ENCODE measurements at regions not wholly inside any gene's neighbourhood (a gene's known extent, or its start where the extent isn't known, plus 50 kb on each side); places are given as distances from the start of the nearest gene placed in this dataset.
"Not testable (repeated sequence)": the region's sequence is repeated elsewhere in the genome, so short reads cannot be mapped to it uniquely, and the experiment has no call there.

GRCh38 chr5:92017776-92018175 is 634.7 kb upstream of the ARRDC3 start:
- peak; percentile 94 for DNase-seq (ENCODE audit: low read depth)
- no peak for TF ChIP-seq CTCF (IDR thresholded peaks at IDR 0.05; ENCODE audit: control insufficient read depth, insufficient read depth, low read depth, low read length, missing control alignments)
- H3K4me3 ChIP-seq (ENCODE audit: control insufficient read depth, low read depth, low read length): no peak overlapping the region

GRCh38 chr5:92011845-92012244 is 628.7 kb upstream of the ARRDC3 start:
- DNase-seq (ENCODE audit: low read depth); H3K4me3 ChIP-seq (ENCODE audit: control insufficient read depth, low read depth, low read length): not testable (repeated sequence)

- no peak overlapping the region for H3K4me3 ChIP-seq (ENCODE audit: control insufficient read depth, low read depth, low read length)
- no peak for TF ChIP-seq CTCF (IDR thresholded peaks at IDR 0.05; ENCODE audit: control insufficient read depth, insufficient read depth, low read depth, low read length, missing control alignments)
- DNase-seq (ENCODE audit: low read depth): no peak
These were observed 620.7 kb upstream of the ARRDC3 start for GRCh38 chr5:92003806-92004205.

GRCh38 chr5:92002721-92003274 is 619.7 kb upstream of the ARRDC3 start:
- peak; percentile 1 for DNase-seq (ENCODE audit: low read depth)
- no peak overlapping the region for H3K4me3 ChIP-seq (ENCODE audit: control insufficient read depth, low read depth, low read length)
- no peak for TF ChIP-seq CTCF (IDR thresholded peaks at IDR 0.05; ENCODE audit: control insufficient read depth, insufficient read depth, low read depth, low read length, missing control alignments)

GRCh38 chr5:91998774-91999173 is 615.7 kb upstream of the ARRDC3 start:
- DNase-seq (ENCODE audit: low read depth): no peak
- no peak overlapping the region for H3K4me3 ChIP-seq (ENCODE audit: control insufficient read depth, low read depth, low read length)
- TF ChIP-seq CTCF (IDR thresholded peaks at IDR 0.05; ENCODE audit: control insufficient read depth, insufficient read depth, low read depth, low read length, missing control alignments): no peak

GRCh38 chr5:91983869-91984268 is 600.8 kb upstream of the ARRDC3 start:
- TF ChIP-seq CTCF (IDR thresholded peaks at IDR 0.05; ENCODE audit: control insufficient read depth, insufficient read depth, low read depth, low read length, missing control alignments): no peak
- DNase-seq (ENCODE audit: low read depth): no peak
- no peak overlapping the region for H3K4me3 ChIP-seq (ENCODE audit: control insufficient read depth, low read depth, low read length)

GRCh38 chr5:91978221-91978882 is 595.2 kb upstream of the ARRDC3 start:
- DNase-seq (ENCODE audit: low read depth): no peak
- TF ChIP-seq CTCF (IDR thresholded peaks at IDR 0.05; ENCODE audit: control insufficient read depth, insufficient read depth, low read depth, low read length, missing control alignments): no peak
- no peak overlapping the region for H3K4me3 ChIP-seq (ENCODE audit: control insufficient read depth, low read depth, low read length)

Data from AG09309 (cell line).